ENCODE measurements at regions not wholly inside any gene's neighbourhood (a gene's known extent, or its start where the extent isn't known, plus 50 kb on each side); places are given as distances from the start of the nearest gene placed in this dataset.

DNA sequence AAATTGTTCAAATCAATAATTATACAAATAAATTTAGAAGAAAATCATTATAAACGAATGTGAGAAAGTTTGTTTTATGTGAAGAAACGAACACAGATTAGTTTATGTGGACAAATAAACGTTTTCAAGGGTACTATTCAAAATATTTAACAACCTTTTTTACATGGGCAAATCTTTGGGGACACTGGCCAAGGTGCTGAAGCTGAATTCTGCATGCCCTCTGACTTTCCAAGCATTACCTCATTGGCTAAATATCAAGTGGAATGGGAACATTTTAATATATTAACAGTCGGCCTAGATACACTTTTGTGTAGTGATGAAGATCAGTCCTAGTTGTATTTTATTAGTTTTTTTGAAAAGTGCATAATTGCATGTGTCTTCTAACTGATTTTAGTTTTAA lies 636.4 kb upstream of the DPPA4 start:
- ChIA-PET POLR2A (no interaction called here), RAD21 (ENCODE audit: unreplicated experiment) (no interaction called here), CTCF (interaction anchor here (0.5 to 0.6 kb wide), 2 partner anchors 14 to 276 kb away, joined by 3 read pairs; no protein-coding TSS in a partner anchor), SMC1A (ENCODE audit: uncharacterized antibody, unreplicated experiment) (interaction anchor here (0.6 to 1.0 kb wide), 2 partner anchors 10 to 226 kb away, joined by 3 read pairs; no protein-coding TSS in a partner anchor)
- H2AFZ ChIP-seq (ENCODE audit: control insufficient read depth, low read depth, low read length) = no peak overlapping the region
- no peaks in the 10 kb centered on the region for H3K36me3 ChIP-seq (ENCODE audit: control insufficient read depth in 2 of 2, insufficient read depth in 2 of 2, low read length in 1 of 2)
- no peak for FAIRE-seq
- H3K9ac ChIP-seq (ENCODE audit: control insufficient read depth, insufficient read depth, low read length) = no peak overlapping the region
- intact Hi-C loops (cut with micrococcal nuclease; ENCODE audit: unreplicated experiment) = no loop called here
- H3K27ac ChIP-seq (ENCODE audit: control insufficient read depth, insufficient read depth) = no peak overlapping the region
- no peaks in the 10 kb centered on the region for H3K79me2 ChIP-seq (ENCODE audit: control insufficient read depth, insufficient read depth, low read length)
- no peak for ATAC-seq
- WGBS (ENCODE audit: insufficient coverage, insufficient replicate concordance, low lambda C conversion rate, missing lambda C conversion rate) = under 1% methylated on average over 4 of the region's 4 CpGs
- H3K4me1 ChIP-seq (ENCODE audit: control insufficient read depth, insufficient read depth, low read length) = no peaks in the 10 kb centered on the region
- H3K4me3 ChIP-seq = no peak overlapping the region
- no peaks in the 10 kb centered on the region for H3K27me3 ChIP-seq (replicated peaks in 1 of 2; ENCODE audit: control insufficient read depth in 2 of 2, insufficient read depth in 2 of 2, low read length in 1 of 2)
- H4K20me1 ChIP-seq (ENCODE audit: control insufficient read depth, insufficient read depth) = no peaks in the 10 kb centered on the region
- in situ Hi-C loops (cut with MboI) = no loop called here
- TF ChIP-seq NFIC (IDR thresholded peaks at IDR 0.05; ENCODE audit: low read depth, low read length) = no peak
- TF ChIP-seq, protein P1, sequence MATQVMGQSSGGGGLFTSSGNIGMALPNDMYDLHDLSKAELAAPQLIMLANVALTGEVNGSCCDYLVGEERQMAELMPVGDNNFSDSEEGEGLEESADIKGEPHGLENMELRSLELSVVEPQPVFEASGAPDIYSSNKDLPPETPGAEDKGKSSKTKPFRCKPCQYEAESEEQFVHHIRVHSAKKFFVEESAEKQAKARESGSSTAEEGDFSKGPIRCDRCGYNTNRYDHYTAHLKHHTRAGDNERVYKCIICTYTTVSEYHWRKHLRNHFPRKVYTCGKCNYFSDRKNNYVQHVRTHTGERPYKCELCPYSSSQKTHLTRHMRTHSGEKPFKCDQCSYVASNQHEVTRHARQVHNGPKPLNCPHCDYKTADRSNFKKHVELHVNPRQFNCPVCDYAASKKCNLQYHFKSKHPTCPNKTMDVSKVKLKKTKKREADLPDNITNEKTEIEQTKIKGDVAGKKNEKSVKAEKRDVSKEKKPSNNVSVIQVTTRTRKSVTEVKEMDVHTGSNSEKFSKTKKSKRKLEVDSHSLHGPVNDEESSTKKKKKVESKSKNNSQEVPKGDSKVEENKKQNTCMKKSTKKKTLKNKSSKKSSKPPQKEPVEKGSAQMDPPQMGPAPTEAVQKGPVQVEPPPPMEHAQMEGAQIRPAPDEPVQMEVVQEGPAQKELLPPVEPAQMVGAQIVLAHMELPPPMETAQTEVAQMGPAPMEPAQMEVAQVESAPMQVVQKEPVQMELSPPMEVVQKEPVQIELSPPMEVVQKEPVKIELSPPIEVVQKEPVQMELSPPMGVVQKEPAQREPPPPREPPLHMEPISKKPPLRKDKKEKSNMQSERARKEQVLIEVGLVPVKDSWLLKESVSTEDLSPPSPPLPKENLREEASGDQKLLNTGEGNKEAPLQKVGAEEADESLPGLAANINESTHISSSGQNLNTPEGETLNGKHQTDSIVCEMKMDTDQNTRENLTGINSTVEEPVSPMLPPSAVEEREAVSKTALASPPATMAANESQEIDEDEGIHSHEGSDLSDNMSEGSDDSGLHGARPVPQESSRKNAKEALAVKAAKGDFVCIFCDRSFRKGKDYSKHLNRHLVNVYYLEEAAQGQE (IDR thresholded peaks at IDR 0.05; ENCODE audit: low read depth, low read length) = peak; percentile 69; the same call in 1 of the 2 replicates
- DNase-seq (ENCODE audit: low read depth, low spot score) = no peak
- H3K4me2 ChIP-seq (ENCODE audit: control insufficient read depth, insufficient read depth) = no peak overlapping the region
- BruUV-seq (replicated peaks) = no TSS peak
- no peaks in the 10 kb centered on the region for H3K9me3 ChIP-seq (replicated peaks; ENCODE audit: control insufficient read depth, insufficient read depth, low read length)

DNA sequence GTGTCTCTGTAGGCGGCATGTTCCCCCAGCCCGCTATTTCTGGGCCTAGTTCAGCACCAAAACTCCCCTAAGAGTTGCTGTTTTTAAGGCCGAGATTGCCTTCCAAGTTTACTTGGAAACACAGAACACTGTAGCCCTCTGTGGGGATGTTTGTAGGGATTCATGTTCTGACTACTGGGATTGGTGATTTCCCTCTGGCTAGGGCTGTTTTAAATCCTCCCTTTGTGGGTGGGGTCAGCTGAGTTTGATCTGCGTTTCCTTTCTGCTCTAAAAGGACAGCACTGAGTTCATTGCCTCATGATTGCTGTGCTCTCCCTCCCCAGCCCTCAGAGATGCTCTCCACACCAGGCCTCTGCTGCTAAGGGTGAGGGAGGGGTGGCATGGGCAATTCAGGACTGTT lies 640.6 kb upstream of the DPPA4 start:
- BruUV-seq (replicated peaks) = no TSS peak
- Histone ChIP-seq H3K4me3 (no peak overlapping the region), H3K79me2 (ENCODE audit: control insufficient read depth, insufficient read depth, low read length) (no peaks in the 10 kb centered on the region), H4K20me1 (ENCODE audit: control insufficient read depth, insufficient read depth) (no peaks in the 10 kb centered on the region), H3K27me3 (replicated peaks in 1 of 2; ENCODE audit: control insufficient read depth in 2 of 2, insufficient read depth in 2 of 2, low read length in 1 of 2) (no peaks in the 10 kb centered on the region), H3K9me3 (replicated peaks; ENCODE audit: control insufficient read depth, insufficient read depth, low read length) (no peaks in the 10 kb centered on the region), H3K27ac (ENCODE audit: control insufficient read depth, insufficient read depth) (no peak overlapping the region), H3K36me3 (ENCODE audit: control insufficient read depth in 2 of 2, insufficient read depth in 2 of 2, low read length in 1 of 2) (no peaks in the 10 kb centered on the region), H3K9ac (ENCODE audit: control insufficient read depth, insufficient read depth, low read length) (no peak overlapping the region), H2AFZ (ENCODE audit: control insufficient read depth, low read depth, low read length) (no peak overlapping the region), H3K4me2 (ENCODE audit: control insufficient read depth, insufficient read depth) (no peak overlapping the region), H3K4me1 (ENCODE audit: control insufficient read depth, insufficient read depth, low read length) (no peaks in the 10 kb centered on the region)
- in situ Hi-C loops (cut with MboI) (no loop called here), intact Hi-C loops (cut with micrococcal nuclease; ENCODE audit: unreplicated experiment) (no loop called here)
- ChIA-PET POLR2A (no interaction called here), SMC1A (ENCODE audit: uncharacterized antibody, unreplicated experiment) (no interaction called here), CTCF (no interaction called here), RAD21 (ENCODE audit: unreplicated experiment) (no interaction called here)
- ATAC-seq (no peak), DNase-seq (ENCODE audit: low read depth, low spot score) (no peak), FAIRE-seq (no peak)
- TF ChIP-seq SIN3A (IDR thresholded peaks at IDR 0.05; ENCODE audit: low read depth, low read length) (no peak), ESRRA (IDR thresholded peaks at IDR 0.05; ENCODE audit: low read length) (no peak), SP1 (IDR thresholded peaks at IDR 0.05; ENCODE audit: low read depth, low read length) (no peak), ZBED1 (IDR thresholded peaks at IDR 0.05; ENCODE audit: borderline replicate concordance) (no peak)
- 13% methylated on average over 4 of the region's 4 CpGs for WGBS (ENCODE audit: insufficient coverage, insufficient replicate concordance, low lambda C conversion rate, missing lambda C conversion rate)

Measured in GM12878 (cell line).